ENCODE measurements at regions not wholly inside any gene's neighbourhood (a gene's known extent, or its start where the extent isn't known, plus 50 kb on each side); places are given as distances from the start of the nearest gene placed in this dataset.
A peak's percentile ranks its signal among the peaks of the same experiment; 100 is the strongest.

DNA sequence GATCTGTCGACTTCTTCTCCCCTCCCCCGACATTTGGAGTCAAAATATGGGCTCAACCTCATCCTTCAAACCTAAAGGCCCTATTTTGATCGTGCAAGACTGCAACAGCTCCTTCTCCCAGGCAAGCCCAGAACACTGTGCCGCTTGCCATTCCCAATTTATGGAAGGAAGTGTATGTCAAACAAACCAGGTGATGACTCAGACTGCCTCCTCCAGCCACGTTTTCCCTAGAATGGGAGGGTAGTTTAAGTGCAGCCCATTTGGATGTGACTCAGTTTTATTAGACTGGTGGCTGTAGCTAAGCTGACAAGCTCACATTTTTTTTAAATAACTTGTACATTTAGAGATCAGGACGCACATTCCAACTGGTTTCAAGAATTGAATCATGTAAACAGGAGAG lies 570.4 kb upstream of the DIPK2B start:
- H3K9me3 Mint-ChIP-seq: no peaks in the 10 kb centered on the region
- H3K4me1 Mint-ChIP-seq: peaks cover 42% of the 10 kb centered on the region
- no peak for DNase-seq
- peak overlapping the region; percentile 91 for H3K27ac Mint-ChIP-seq
- H3K36me3 Mint-ChIP-seq (ENCODE audit: low read depth): peaks cover 52% of the 10 kb centered on the region
- no peaks in the 10 kb centered on the region for H3K27me3 Mint-ChIP-seq
- peak overlapping the region; percentile 84 for H3K4me3 Mint-ChIP-seq
- intact Hi-C loops (cut with micrococcal nuclease): loop anchor here (2.0 kb wide), 1 partner anchor 60 kb away; no protein-coding TSS in a partner anchor

DNA sequence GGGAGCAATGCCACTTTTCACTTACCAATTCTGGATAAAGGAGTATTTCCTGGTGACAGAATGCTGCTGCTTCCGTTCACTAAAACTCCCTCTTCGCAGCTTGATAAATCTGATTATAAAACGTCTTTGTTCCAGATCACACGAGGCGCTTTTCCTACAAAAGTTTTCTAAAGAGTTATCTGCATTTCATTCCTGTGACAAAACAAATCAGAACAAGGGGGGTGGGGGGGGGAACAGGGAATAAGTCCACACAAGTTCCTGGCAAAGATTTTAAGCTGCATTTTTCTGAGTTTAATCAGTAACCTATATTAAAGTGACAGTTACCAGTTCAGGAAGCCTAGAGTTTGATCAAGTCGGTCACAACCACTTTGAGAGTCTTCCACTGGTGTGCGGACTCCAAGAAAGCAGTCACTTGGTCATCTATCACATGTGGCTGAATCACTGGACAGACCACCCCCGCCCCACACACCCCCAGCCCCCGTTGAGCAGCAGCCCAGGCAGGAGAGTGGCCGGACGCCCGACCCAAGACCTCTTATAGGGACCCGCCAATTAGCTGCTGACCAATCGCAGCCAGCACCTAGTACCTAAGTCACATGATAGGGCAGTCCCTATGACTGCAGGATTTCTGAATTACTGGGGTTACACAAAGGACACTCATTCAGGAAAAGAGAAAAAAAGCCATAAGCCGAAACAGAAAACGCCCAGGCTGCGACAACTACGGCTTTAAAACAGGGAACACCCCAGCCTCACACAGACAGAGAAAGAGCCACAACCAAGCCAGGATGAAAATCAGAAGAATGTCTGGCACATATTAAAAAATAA lies 569.3 kb upstream of the DIPK2B start:
- Mint-ChIP-seq H3K36me3 (ENCODE audit: low read depth) (peaks cover 61% of the 10 kb centered on the region), H3K27ac (peak overlapping the region; percentile 95), H3K9me3 (no peaks in the 10 kb centered on the region), H3K27me3 (no peaks in the 10 kb centered on the region), H3K4me1 (peaks cover 40% of the 10 kb centered on the region), H3K4me3 (peak overlapping the region; percentile 84)
- intact Hi-C loops (cut with micrococcal nuclease): loop anchor here (1.0 to 10.0 kb wide), 4 partner anchors 12 to 895 kb away; partner anchors contain the start of gene KDM6A
- peak; percentile 77 for DNase-seq

- Mint-ChIP-seq H3K4me1 (peaks cover 36% of the 10 kb centered on the region), H3K9me3 (no peaks in the 10 kb centered on the region)
- intact Hi-C loops (cut with micrococcal nuclease): loop anchor here (10.0 kb wide), 1 partner anchor 894 kb away; the partner anchor contains the start of gene KDM6A
Observed at GRCh38 chrX:45768666-45769236, 568.1 kb upstream of the DIPK2B start.

DNA sequence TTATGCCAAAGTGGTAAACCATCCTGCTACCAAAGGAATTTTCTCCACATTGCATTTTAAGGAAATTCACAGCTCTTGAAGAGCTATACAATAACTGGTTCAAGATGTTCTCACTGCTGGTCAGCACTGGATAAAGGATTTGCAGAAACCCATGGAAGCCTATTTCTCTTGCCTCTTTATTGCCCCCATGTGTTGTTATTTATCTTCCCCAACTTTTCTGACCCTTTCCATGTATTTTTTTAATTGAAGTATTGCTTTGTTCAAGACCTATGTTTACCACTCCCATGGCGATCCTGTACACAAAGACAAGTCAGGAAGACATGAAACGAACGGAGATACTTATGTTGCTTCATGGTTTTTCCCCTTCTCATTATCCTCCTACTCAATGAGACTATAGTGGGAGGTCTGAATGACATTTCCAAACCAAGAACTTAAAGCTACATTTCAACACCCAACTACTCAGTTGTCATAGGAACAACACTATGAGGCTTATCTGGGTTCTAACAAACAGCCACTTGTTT lies 566.4 kb upstream of the DIPK2B start:
- peak overlapping the region; percentile 95 for H3K27ac Mint-ChIP-seq
- no peaks in the 10 kb centered on the region for H3K27me3 Mint-ChIP-seq
- peaks cover 69% of the 10 kb centered on the region for H3K36me3 Mint-ChIP-seq (ENCODE audit: low read depth)
- intact Hi-C loops (cut with micrococcal nuclease): loop anchor here (2.0 to 10.0 kb wide), 2 partner anchors 84 to 892 kb away; partner anchors contain the start of gene KDM6A
- H3K9me3 Mint-ChIP-seq: no peaks in the 10 kb centered on the region
- peaks cover 38% of the 10 kb centered on the region for H3K4me1 Mint-ChIP-seq
- H3K4me3 Mint-ChIP-seq: peak overlapping the region; percentile 84
- DNase-seq: no peak

More at GRCh38 chrX:45768666-45769236, 568.1 kb upstream of the DIPK2B start:
- no peaks in the 10 kb centered on the region for H3K27me3 Mint-ChIP-seq
- peaks cover 61% of the 10 kb centered on the region for H3K36me3 Mint-ChIP-seq (ENCODE audit: low read depth)
- H3K4me3 Mint-ChIP-seq: peak overlapping the region; percentile 84
- no peak for DNase-seq
- H3K27ac Mint-ChIP-seq: peak overlapping the region; percentile 95

DNA sequence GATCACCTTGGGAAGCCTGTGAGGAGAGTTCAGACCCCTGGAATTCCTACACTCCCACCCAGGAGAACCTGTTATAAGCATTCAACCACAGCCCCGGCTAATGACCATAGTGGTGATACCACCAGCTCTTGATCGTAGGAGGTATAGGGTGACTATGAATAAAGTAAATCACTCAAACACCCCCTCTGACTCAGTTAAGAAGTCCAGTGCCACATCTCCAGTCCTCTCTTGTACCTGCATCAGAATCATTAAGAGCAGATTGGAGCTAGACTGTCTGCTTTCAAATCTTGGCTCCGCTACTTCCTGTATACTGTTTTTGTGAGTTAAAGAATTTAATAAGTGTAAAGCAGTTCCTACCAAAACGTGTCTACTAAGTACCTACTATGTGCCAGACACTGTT lies 565.1 kb upstream of the DIPK2B start:
- Mint-ChIP-seq H3K4me3 (peak overlapping the region; percentile 74), H3K27ac (peak overlapping the region; percentile 77), H3K9me3 (no peaks in the 10 kb centered on the region), H3K27me3 (no peaks in the 10 kb centered on the region), H3K4me1 (peaks cover 31% of the 10 kb centered on the region), H3K36me3 (ENCODE audit: low read depth) (peaks cover 69% of the 10 kb centered on the region)
- no peak for DNase-seq
- intact Hi-C loops (cut with micrococcal nuclease): loop anchor here (2.0 to 10.0 kb wide), 2 partner anchors 85 to 891 kb away; partner anchors contain the start of gene KDM6A

DNA sequence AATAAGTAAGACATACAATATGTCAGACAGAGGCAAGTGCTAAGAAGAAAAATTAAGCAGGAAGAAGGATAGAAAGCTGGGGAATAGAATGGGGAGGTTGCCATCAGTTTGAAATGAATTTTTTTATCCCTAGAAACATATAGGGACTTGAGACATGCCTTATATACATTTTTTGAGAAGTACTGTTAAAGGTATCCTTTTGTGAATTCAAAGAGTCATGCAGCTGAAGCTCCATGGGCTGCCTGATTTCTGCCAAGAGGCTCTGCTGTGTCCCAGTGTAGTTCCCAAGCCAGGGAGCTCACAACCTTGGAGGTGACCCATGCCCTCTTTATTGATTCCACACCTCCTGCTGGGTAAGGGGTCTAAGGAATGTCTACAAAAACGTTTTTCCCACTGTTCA lies 564.6 kb upstream of the DIPK2B start:
- Mint-ChIP-seq H3K4me3 (peak overlapping the region; percentile 74), H3K9me3 (no peaks in the 10 kb centered on the region), H3K27ac (peak overlapping the region; percentile 77), H3K36me3 (ENCODE audit: low read depth) (peaks cover 72% of the 10 kb centered on the region), H3K27me3 (no peaks in the 10 kb centered on the region), H3K4me1 (peaks cover 35% of the 10 kb centered on the region)
- intact Hi-C loops (cut with micrococcal nuclease): loop anchor here (10.0 kb wide), 1 partner anchor 890 kb away; the partner anchor contains the start of gene KDM6A
- no peak for DNase-seq

DNA sequence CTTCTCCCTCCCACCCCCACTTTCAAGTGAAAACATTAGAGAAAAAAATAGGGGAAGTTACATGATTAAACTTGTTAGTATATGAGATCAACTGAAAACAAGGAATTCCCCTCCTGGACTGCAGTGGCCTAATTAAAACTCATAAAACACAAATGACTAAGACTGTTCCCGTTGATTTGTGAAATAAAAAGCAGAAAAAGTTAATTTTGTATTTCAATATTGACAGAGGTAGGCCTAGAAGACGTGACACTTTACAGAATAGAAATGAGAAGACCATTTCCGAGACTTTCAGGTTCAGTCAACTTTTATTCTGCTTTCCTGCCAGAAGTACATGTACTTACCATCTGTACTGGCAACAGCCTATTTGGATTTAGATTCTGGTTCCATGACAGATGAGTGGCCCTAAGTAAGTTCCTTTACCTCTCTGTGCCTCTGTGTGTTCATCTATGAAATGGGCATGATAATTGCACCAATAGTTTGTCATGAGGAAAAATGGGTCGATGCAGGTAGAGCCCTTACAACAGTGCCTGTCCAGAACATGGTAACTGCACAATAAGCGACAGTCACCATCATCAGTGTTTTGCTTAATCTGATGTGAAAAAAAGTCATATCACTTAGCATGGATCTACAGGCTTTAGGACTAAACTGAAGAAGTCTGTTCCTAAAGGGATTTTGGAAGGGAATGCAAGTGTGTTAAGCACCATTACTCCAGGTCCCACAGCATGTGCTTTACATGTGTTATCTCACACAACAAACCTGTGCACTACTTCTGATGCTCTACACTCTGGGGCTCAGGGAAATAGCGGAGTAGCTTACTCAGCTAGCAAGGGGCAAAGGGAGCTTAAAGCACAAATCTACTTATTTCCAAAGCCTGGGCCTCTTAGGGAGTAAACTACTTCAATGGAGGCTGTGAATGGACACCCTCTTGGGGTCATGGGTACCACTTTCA lies 562.3 kb upstream of the DIPK2B start:
- DNase-seq: no peak
- intact Hi-C loops (cut with micrococcal nuclease): loop anchor here (5.0 to 10.0 kb wide), 2 partner anchors 441 to 888 kb away; partner anchors contain the start of gene KDM6A
- peak overlapping the region; percentile 92 for H3K27ac Mint-ChIP-seq
- peaks cover 68% of the 10 kb centered on the region for H3K36me3 Mint-ChIP-seq (ENCODE audit: low read depth)
- H3K27me3 Mint-ChIP-seq: no peaks in the 10 kb centered on the region
- no peaks in the 10 kb centered on the region for H3K9me3 Mint-ChIP-seq
- H3K4me1 Mint-ChIP-seq: peaks cover 51% of the 10 kb centered on the region
- peak overlapping the region; percentile 65 for H3K4me3 Mint-ChIP-seq

DNA sequence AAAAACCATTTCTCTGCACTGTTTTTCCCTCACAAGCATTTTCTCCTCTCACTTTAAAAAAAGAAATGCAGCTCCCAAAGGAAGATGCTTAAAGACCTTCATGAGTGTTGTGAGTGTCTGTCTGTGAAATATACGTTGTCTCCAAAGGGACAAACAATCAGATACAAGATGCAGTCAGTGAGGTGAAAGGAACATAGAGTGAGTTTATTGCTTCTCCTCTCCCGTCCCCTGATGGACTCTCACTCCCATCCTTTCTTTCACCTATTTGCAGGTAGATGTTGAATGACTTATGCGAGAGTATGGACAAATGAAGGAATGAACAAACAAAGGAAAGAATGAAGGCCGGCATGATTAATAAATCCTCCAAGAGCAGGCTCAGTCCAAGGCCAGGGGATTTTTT lies 561.2 kb upstream of the DIPK2B start:
- H3K27me3 Mint-ChIP-seq: no peaks in the 10 kb centered on the region
- H3K4me3 Mint-ChIP-seq: peak overlapping the region; percentile 65
- H3K27ac Mint-ChIP-seq: peak overlapping the region; percentile 92
- intact Hi-C loops (cut with micrococcal nuclease): loop anchor here (5.0 to 10.0 kb wide), 2 partner anchors 440 to 887 kb away; partner anchors contain the start of gene KDM6A
- DNase-seq: no peak
- no peaks in the 10 kb centered on the region for H3K9me3 Mint-ChIP-seq
- H3K36me3 Mint-ChIP-seq (ENCODE audit: low read depth): peaks cover 67% of the 10 kb centered on the region
- H3K4me1 Mint-ChIP-seq: peaks cover 57% of the 10 kb centered on the region

DNA sequence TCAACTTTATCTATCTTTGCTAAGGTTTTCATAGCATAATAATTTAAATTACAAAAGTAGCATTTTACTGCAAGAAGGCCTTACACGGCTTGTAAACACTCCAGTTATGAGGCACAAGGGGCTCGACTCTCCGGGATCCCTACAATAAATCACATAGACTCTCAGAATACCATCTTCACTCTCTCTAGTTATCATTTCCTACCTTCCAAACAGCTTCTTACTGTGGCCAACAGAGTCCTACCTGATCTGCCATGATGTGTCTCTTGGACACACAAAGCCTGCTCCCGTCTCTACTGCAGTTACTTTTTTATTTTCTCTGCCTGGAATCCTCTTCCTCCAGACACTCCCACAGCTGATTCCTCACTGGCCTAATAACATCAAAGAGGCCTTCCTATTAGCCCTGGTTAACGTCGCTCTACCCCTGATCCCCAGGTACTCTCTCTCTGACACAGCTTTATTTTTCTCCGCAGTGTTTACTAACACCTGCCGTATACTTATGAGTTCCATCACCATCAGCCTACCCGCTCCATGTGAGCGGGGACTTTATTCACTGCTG lies 559.6 kb upstream of the DIPK2B start:
- H3K4me1 Mint-ChIP-seq: peaks cover 66% of the 10 kb centered on the region
- H3K9me3 Mint-ChIP-seq: no peaks in the 10 kb centered on the region
- H3K4me3 Mint-ChIP-seq: peak overlapping the region; percentile 73
- DNase-seq: no peak
- H3K27ac Mint-ChIP-seq: peak overlapping the region; percentile 70
- H3K36me3 Mint-ChIP-seq (ENCODE audit: low read depth): peaks cover 70% of the 10 kb centered on the region
- intact Hi-C loops (cut with micrococcal nuclease): loop anchor here (5.0 to 10.0 kb wide), 2 partner anchors 438 to 885 kb away; partner anchors contain the start of gene KDM6A
- H3K27me3 Mint-ChIP-seq: no peaks in the 10 kb centered on the region

DNA sequence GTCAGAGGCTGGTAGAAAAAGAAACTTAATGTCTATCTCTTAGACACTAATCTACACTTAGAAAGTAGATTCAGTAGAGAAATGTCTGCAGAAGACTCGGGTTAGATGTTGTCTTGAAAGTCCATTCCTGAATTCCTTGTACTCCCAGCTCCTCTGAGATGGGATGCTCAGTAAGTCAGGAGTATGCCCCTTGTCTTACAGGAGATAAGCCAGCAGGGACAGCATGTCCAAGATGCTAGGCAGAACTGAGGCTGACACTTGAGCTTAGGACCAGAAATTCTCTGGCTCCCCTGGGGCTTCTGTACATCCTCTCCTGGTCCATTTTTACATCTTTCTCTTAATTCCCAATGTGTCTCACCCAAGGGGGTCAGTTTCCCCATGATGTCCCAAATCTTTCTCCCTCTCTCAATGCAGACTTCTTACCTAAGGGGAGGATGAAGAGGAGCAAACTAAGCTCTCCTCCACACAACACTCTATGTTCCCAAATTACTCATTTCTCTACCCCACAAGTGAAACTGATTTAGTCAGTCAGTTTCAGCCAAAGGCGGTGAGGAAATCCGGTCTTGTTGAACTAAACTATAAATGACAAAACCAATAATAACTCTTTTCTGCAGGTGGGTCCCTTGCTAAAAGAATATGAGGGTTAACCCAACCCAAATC lies 558.2 kb upstream of the DIPK2B start:
- Mint-ChIP-seq H3K36me3 (ENCODE audit: low read depth) (peaks cover 66% of the 10 kb centered on the region), H3K4me3 (peak overlapping the region; percentile 82)

GRCh38 chrX:45758319-45758718 lies 557.6 kb upstream of the DIPK2B start:
- peak overlapping the region; percentile 82 for H3K4me3 Mint-ChIP-seq
- peaks cover 62% of the 10 kb centered on the region for H3K36me3 Mint-ChIP-seq (ENCODE audit: low read depth)
- intact Hi-C loops (cut with micrococcal nuclease): loop anchor here (1.0 to 2.0 kb wide), 5 partner anchors 12 to 138 kb away; no protein-coding TSS in a partner anchor
- no peaks in the 10 kb centered on the region for H3K27me3 Mint-ChIP-seq
- H3K9me3 Mint-ChIP-seq: no peaks in the 10 kb centered on the region
- H3K4me1 Mint-ChIP-seq: peaks cover 62% of the 10 kb centered on the region
- DNase-seq: peak; percentile 84
- peak overlapping the region; percentile 99 for H3K27ac Mint-ChIP-seq

More for the DNA sequence above, 558.2 kb upstream of the DIPK2B start:
- peaks cover 64% of the 10 kb centered on the region for H3K4me1 Mint-ChIP-seq
- no peaks in the 10 kb centered on the region for H3K27me3 Mint-ChIP-seq
- H3K9me3 Mint-ChIP-seq: no peaks in the 10 kb centered on the region
- peak; percentile 82 for DNase-seq
- peak overlapping the region; percentile 99 for H3K27ac Mint-ChIP-seq
- intact Hi-C loops (cut with micrococcal nuclease): loop anchor here (1.0 to 2.0 kb wide), 6 partner anchors 11 to 138 kb away; no protein-coding TSS in a partner anchor

GRCh38 chrX:45757272-45757671 lies 556.6 kb upstream of the DIPK2B start:
- DNase-seq: no peak
- no peaks in the 10 kb centered on the region for H3K27me3 Mint-ChIP-seq
- H3K36me3 Mint-ChIP-seq (ENCODE audit: low read depth): peaks cover 54% of the 10 kb centered on the region
- peak overlapping the region; percentile 72 for H3K27ac Mint-ChIP-seq
- intact Hi-C loops (cut with micrococcal nuclease): no loop called here
- H3K4me1 Mint-ChIP-seq: peaks cover 52% of the 10 kb centered on the region
- peak overlapping the region; percentile 82 for H3K4me3 Mint-ChIP-seq
- H3K9me3 Mint-ChIP-seq: no peaks in the 10 kb centered on the region
